Astrocyte of the hippocampus (primary cell): ENCODE measurements at regions not wholly inside any gene's neighbourhood (a gene's known extent, or its start where the extent isn't known, plus 50 kb on each side); places are given as distances from the start of the nearest gene placed in this dataset.
A peak's percentile ranks its signal among the peaks of the same experiment; 100 is the strongest.
"Not testable (repeated sequence)": the region's sequence is repeated elsewhere in the genome, so short reads cannot be mapped to it uniquely, and the experiment has no call there.

ENCODE experiments used
- DNase-seq: peaks from one replicate; pipeline ENCODE4 v3.0.0; 2011; ENCODE audit warnings: low read depth, low spot score

GRCh38 chr22:49528420-49528720, 299.3 kb downstream of the BRD1 start:
- no peak for DNase-seq

- DNase-seq = no peak
Observed at GRCh38 chr22:49527611-49528419, 299.9 kb downstream of the BRD1 start.

- no peak for DNase-seq
Observed at GRCh38 chr22:49525801-49526535, 301.7 kb downstream of the BRD1 start.

- DNase-seq = no peak
Observed at GRCh38 chr22:49525360-49525759, 302.3 kb downstream of the BRD1 start.

- no peak for DNase-seq
Observed at GRCh38 chr22:49524362-49524761, 303.3 kb downstream of the BRD1 start.

GRCh38 chr22:49523374-49524008, 304.2 kb downstream of the BRD1 start:
- no peak for DNase-seq

GRCh38 chr22:49522582-49523373, 304.9 kb downstream of the BRD1 start:
- DNase-seq = no peak

GRCh38 chr22:49521787-49522224, 305.9 kb downstream of the BRD1 start:
- DNase-seq = no peak

GRCh38 chr22:49519117-49519737, 308.4 kb downstream of the BRD1 start:
- DNase-seq = no peak

GRCh38 chr22:49518436-49518970, 309.2 kb downstream of the BRD1 start:
- no peak for DNase-seq

GRCh38 chr22:49517667-49518185, 309.9 kb downstream of the BRD1 start:
- DNase-seq = no peak

GRCh38 chr22:49517211-49517610, 310.5 kb downstream of the BRD1 start:
- no peak for DNase-seq

- DNase-seq = no peak
Observed at GRCh38 chr22:49515475-49515874, 312.2 kb downstream of the BRD1 start.

- DNase-seq = peak; percentile 5
Observed at GRCh38 chr22:49514641-49515040, 313.0 kb downstream of the BRD1 start.

- DNase-seq = no peak
Observed at GRCh38 chr22:49514211-49514610, 313.5 kb downstream of the BRD1 start.

- DNase-seq = no peak
Observed at GRCh38 chr22:49513358-49513851, 314.3 kb downstream of the BRD1 start.

GRCh38 chr22:49512487-49513165, 315.0 kb downstream of the BRD1 start:
- no peak for DNase-seq

GRCh38 chr22:49511393-49512189, 316.1 kb downstream of the BRD1 start:
- not testable (repeated sequence) for DNase-seq

- no peak for DNase-seq
Observed at GRCh38 chr22:49510718-49511117, 317.0 kb downstream of the BRD1 start.
